ENCODE measurements at regions not wholly inside any gene's neighbourhood (a gene's known extent, or its start where the extent isn't known, plus 50 kb on each side); places are given as distances from the start of the nearest gene placed in this dataset.

DNA sequence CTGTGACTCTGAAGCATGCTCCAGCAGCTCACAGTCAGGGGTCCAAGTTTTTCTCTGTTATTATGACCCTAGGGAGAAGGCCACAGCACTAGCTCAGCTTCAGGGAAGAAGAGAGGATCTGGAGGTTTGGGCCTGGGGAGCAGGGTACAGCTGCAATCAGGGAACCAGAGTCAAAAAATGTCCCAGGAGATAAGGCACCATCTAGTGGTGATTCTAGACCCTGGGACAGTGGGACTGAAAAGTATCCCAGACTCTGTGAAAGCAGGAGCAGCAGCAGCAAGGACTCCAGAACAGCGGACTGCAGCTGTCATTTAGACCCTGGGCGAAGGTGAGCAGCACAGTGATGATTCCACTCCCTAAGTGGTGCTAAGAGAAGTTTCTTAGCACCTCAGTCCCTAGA is 278.4 kb upstream of the DDX18 start:
- H4K20me1 ChIP-seq (ENCODE audit: insufficient read depth, low read length): no peaks in the 10 kb centered on the region
- H3K4me1 ChIP-seq (ENCODE audit: control insufficient read depth, insufficient read depth, low read length): no peaks in the 10 kb centered on the region
- no peak overlapping the region for H3K18ac ChIP-seq (ENCODE audit: low read depth, low read length)
- ChIA-PET CTCF (interaction anchor here (0.6 to 0.9 kb wide), 2 partner anchors 21 to 28 kb away, joined by 3 to 4 read pairs; no protein-coding TSS in a partner anchor), POLR2A (ENCODE audit: unreplicated experiment) (no interaction called here)
- DNase-seq (no peak), ATAC-seq (ENCODE audit: low read depth) (no peak)
- H3K79me1 ChIP-seq (ENCODE audit: low read depth in 1 of 2, low read length in 2 of 2): no peaks in the 10 kb centered on the region
- H3K4ac ChIP-seq (ENCODE audit: low read depth, low read length): no peak overlapping the region
- H2BK15ac ChIP-seq (ENCODE audit: low read depth, low read length): no peak overlapping the region
- intact Hi-C loops (cut with micrococcal nuclease) (no loop called here), in situ Hi-C loops (cut with MboI; ENCODE audit: low sequenced_read_pairs) (no loop called here), dilution Hi-C loops (cut with HindIII; ENCODE audit: low sequenced_read_pairs, unreplicated experiment) (no loop called here)
- no peak overlapping the region for H2BK5ac ChIP-seq (ENCODE audit: low read depth, low read length, poor library complexity, severe bottlenecking)
- H3K27me3 ChIP-seq (ENCODE audit: control insufficient read depth, insufficient read depth, low read length): no peaks in the 10 kb centered on the region
- no peak overlapping the region for H3K4me3 ChIP-seq (ENCODE audit: insufficient read depth, low read depth, low read length)
- H2AFZ ChIP-seq (replicated peaks; ENCODE audit: low read length, poor library complexity): no peak overlapping the region
- H2BK120ac ChIP-seq (ENCODE audit: low read depth, low read length): no peak overlapping the region
- H3K9me1 ChIP-seq (ENCODE audit: insufficient read depth, low read length): no peaks in the 10 kb centered on the region
- H3K14ac ChIP-seq (replicated peaks; ENCODE audit: low read depth, low read length): no peak overlapping the region
- H3K27ac ChIP-seq (ENCODE audit: insufficient read depth, low read length): no peak overlapping the region
- H3K23ac ChIP-seq (ENCODE audit: low read depth, low read length): no peak overlapping the region
- H3K4me2 ChIP-seq (ENCODE audit: low read depth, low read length): no peak overlapping the region
- H3K9me3 ChIP-seq (ENCODE audit: control insufficient read depth, insufficient read depth, low read length): peaks cover 14% of the 10 kb centered on the region
- no peak overlapping the region for H4K8ac ChIP-seq (ENCODE audit: low read depth in 2 of 2, low read length in 2 of 2)
- H2AK9ac ChIP-seq (replicated peaks; ENCODE audit: low read depth, low read length, poor library complexity): no peak overlapping the region
- no peak overlapping the region for H2AK5ac ChIP-seq (ENCODE audit: low read depth, low read length)
- no peak overlapping the region for H4K5ac ChIP-seq (ENCODE audit: low read depth, low read length)
- TF ChIP-seq CEBPB (IDR thresholded peaks at IDR 0.05; ENCODE audit: low read depth, low read length) (no peak), MAFK (IDR thresholded peaks at IDR 0.05; ENCODE audit: low read depth, low read length) (no peak), BHLHE40 (IDR thresholded peaks at IDR 0.05; ENCODE audit: low read depth, low read length) (no peak), FOS (IDR thresholded peaks at IDR 0.05; ENCODE audit: low read depth, low read length) (no peak), ELK1 (IDR thresholded peaks at IDR 0.05; ENCODE audit: borderline replicate concordance, low read depth, low read length) (no peak), RAD21 (IDR thresholded peaks at IDR 0.05; ENCODE audit: low read length) (no peak), MAZ (IDR thresholded peaks at IDR 0.05; ENCODE audit: borderline replicate concordance, low read depth, low read length) (no peak), RCOR1 (IDR thresholded peaks at IDR 0.05; ENCODE audit: insufficient replicate concordance, low read length) (no peak), POLR2A (IDR thresholded peaks at IDR 0.05; ENCODE audit: low read depth, low read length) (no peak), SMC3 (IDR thresholded peaks at IDR 0.05; ENCODE audit: low read depth, low read length) (no peak), NFE2L2 (IDR thresholded peaks at IDR 0.05; ENCODE audit: low read depth, low read length) (no peak), CHD1 (IDR thresholded peaks at IDR 0.05; ENCODE audit: low read depth, low read length) (no peak)
- TF ChIP-seq, protein P1, sequence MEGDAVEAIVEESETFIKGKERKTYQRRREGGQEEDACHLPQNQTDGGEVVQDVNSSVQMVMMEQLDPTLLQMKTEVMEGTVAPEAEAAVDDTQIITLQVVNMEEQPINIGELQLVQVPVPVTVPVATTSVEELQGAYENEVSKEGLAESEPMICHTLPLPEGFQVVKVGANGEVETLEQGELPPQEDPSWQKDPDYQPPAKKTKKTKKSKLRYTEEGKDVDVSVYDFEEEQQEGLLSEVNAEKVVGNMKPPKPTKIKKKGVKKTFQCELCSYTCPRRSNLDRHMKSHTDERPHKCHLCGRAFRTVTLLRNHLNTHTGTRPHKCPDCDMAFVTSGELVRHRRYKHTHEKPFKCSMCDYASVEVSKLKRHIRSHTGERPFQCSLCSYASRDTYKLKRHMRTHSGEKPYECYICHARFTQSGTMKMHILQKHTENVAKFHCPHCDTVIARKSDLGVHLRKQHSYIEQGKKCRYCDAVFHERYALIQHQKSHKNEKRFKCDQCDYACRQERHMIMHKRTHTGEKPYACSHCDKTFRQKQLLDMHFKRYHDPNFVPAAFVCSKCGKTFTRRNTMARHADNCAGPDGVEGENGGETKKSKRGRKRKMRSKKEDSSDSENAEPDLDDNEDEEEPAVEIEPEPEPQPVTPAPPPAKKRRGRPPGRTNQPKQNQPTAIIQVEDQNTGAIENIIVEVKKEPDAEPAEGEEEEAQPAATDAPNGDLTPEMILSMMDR (conservative IDR thresholded peaks at IDR 0.05; ENCODE audit: low read depth, low read length): no peak
- TF ChIP-seq, protein P2, sequence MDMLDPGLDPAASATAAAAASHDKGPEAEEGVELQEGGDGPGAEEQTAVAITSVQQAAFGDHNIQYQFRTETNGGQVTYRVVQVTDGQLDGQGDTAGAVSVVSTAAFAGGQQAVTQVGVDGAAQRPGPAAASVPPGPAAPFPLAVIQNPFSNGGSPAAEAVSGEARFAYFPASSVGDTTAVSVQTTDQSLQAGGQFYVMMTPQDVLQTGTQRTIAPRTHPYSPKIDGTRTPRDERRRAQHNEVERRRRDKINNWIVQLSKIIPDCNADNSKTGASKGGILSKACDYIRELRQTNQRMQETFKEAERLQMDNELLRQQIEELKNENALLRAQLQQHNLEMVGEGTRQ (IDR thresholded peaks at IDR 0.05; ENCODE audit: low read depth, low read length): no peak
- no peak overlapping the region for H4K91ac ChIP-seq (ENCODE audit: insufficient read depth, low read depth, low read length)
- no TSS peak for BruUV-seq (replicated peaks)
- H3K56ac ChIP-seq (ENCODE audit: extremely low read depth, insufficient read depth, low read length): no peak overlapping the region
- H3K36me3 ChIP-seq (ENCODE audit: control insufficient read depth, insufficient read depth, low read length): no peaks in the 10 kb centered on the region
- no peak overlapping the region for H2BK20ac ChIP-seq (ENCODE audit: low read depth, low read length)
- H3K9ac ChIP-seq (ENCODE audit: low read depth, low read length): no peak overlapping the region
- no CpG with 5 or more reads among the region's 2 CpGs for WGBS, 2 experiments (ENCODE audit: extremely low coverage in 2 of 2, insufficient read length in 1 of 2)
